GM04504 (cell line): ENCODE measurements at regions not wholly inside any gene's neighbourhood (a gene's known extent, or its start where the extent isn't known, plus 50 kb on each side); places are given as distances from the start of the nearest gene placed in this dataset.
"Not testable (repeated sequence)": the region's sequence is repeated elsewhere in the genome, so short reads cannot be mapped to it uniquely, and the experiment has no call there.

ENCODE experiments used
- DNase-seq: peaks from one replicate; pipeline ENCODE4 v3.0.0-alpha.2; 2012; ENCODE audit warnings: low read depth

DNA sequence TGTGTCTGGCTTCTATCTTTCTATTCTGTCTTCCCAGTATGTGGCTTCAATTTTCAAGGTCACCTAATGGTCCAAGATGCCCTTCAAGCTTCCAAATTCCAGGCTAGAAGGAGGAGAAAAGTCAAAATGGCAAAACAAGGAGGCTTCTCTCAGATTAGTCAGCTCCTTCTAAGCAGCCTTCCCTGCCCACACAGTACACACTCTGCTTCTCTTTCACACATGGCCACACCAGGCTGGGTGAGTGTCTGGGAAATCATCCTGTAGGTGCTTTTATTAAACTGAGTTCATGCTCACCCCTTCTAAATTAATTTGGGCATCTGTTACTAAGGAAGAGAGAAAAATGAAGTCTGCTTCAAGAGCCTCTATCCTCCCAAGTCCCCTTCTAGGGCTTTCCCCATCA, 277.2 kb upstream of the MGAT5 start:
- DNase-seq: no peak

GRCh38 chr2:133977405-133977804, 276.5 kb upstream of the MGAT5 start:
- no peak for DNase-seq

DNA sequence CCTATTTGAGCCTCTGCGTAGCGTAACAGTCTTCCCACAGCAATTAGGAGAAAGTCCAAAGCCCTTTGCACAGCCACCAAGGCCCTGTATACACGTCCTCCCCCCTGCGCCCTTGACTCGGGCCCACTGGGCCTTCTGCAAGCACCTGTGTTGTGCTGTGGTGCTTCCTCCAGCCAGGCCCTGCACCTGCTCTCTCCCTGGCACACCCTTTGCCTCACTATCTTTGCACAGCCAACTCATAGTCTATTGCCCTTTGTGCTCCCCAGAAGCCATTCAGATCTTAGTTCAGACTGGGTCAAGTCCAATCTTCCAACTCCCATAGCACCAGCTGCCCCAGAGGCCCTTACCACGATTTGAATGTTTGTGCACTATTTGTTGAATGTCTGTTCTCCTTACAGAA, 271.6 kb upstream of the MGAT5 start:
- no peak for DNase-seq

- no peak for DNase-seq
These were observed 268.3 kb upstream of the MGAT5 start for GRCh38 chr2:133985563-133985962.

DNA sequence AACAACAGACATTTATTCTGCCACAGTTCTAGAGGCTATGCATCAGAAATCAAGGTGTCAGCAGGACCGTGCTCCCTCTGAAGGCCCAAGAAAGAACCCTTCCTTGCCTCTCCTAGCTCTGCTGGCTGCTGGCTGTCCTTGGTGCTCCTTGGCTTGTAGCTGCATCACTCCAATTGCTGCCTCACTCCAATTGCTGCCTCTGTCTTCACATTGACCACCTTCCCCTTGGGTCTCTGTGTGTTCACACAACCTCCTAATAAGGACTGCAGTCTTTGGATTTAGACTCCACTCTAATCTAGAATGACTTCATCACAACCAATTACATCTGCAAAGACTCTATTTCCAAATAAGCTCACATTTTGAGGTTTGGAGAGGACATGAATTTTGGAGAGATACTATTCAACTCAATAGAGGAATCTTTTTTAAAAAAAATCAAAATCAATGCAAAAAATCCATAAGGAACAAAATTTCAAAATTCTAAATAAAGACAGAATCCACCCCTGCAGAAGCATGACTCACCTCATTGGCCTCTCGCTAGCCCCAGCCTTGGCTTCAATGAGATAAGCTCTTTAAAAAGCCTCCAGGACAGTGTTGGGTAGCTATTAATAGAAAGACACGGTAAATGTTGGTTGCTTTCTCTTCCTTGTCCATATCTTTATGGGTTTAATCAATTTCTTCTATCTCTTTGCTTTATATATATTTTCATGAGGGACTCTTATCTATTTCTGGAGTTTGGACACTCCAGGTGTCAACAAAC, 267.6 kb upstream of the MGAT5 start:
- no peak for DNase-seq

DNA sequence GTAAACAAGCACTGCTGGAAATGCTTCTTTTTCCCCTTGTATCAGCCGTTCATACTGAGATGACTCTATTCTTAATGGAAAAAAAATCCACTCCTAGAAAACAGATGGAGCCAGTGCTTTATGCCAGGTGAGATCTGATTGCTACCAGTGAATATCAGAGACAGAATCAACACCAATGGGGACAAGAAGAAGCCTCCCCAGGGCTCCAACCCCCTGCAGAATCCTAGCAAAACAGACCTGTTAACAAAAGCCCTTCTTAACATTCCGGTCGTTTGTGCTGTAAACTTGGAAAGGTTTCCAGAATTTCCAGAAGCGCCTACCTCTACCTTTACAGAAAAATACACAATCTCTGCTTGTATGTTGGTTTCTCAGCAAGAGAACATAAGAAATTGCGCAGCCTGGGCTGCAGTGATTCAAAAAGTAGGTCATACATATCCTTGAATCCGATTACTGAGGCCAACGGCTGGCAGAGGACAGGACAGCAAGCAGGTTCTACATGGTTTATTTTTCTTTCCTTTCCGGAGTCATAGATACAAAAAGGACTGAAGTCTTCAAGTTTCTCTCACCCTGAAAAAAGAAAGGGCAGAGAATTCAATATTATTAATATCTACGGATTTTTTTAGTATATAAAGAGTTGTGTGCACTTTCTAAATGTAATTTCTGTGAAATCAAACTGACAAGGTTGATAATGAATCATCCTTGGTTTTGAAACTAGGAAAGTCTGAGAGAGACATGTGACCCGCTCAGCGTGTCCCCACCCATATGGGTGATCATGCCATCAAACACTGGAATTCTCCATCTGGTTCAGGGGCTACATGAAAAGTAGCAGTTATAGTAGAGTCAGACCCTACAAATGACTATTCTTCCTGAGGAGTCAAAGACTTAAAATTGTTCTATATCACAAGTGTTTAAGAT, 266.7 kb upstream of the MGAT5 start:
- DNase-seq: no peak

- DNase-seq: no peak
These were observed 265.5 kb upstream of the MGAT5 start for GRCh38 chr2:133988316-133988891.

DNA sequence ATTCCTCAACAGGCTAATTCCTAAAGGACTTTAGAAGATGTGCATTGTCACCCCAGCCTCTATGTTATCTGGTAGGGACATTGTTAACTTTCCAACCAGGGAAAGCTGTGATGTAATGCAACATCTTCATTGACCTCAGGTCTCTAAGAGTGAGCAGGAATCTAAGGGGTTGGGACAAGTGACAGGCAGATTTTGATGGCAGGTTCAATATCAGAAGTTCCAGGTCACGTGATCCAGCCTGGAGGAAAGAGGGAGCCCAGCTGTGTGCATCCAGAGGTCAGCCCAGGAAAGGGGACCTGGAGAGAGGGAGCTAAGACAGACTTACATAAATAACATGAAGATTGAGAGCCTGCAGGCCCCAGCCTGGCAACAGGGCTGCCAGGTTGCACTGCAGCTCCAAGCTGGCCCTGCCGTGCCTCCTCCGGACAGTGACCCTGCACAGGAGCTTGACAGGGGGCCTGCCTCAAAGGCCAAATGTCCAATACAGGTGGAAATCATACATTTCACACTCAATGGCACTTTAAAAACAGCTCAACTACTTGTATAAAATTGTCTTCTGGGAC, 262.2 kb upstream of the MGAT5 start:
- no peak for DNase-seq

GRCh38 chr2:133992454-133992853, 261.4 kb upstream of the MGAT5 start:
- no peak for DNase-seq

DNA sequence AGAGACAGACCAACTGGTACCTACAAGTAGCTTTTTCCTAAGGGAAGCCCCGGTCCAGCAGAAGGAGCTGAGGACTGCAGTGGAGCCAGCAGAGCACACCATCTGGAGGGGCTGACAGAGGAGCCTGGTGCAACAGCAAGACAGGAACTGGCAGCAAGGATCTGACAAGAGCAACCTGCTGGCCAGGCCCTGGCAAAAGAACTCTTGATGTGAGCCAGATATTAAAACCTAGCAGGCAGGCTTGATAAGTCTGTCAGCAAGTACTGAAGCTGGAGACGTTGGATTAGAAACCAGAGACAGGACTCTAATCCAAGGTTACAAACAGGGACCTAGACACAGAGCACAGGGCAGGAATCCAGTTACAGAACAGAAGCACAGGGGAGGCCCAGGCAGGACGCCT, 260.7 kb upstream of the MGAT5 start:
- DNase-seq: no peak

- not testable (repeated sequence) for DNase-seq
These were observed 255.1 kb upstream of the MGAT5 start for GRCh38 chr2:133998726-133999125.

DNA sequence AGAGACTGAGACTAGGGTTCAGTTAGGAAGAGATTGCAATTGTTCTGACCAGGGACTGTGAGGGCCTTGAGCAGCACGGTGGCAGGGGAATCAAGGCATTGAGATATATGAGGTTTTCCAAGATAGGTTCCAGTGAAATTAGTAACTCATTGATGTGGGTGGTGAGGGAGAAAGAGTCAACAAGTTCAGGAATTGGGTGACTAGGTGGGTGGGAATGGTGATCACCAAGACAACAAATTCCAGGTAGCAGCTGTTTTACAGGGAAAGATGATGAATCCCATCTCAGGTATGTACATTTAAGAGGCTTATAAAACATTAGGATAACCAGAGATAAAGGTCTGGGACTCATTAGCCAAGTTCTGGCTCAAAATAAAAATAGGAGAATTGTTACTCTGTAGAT, 251.5 kb upstream of the MGAT5 start:
- no peak for DNase-seq

- no peak for DNase-seq
These were observed 251.0 kb upstream of the MGAT5 start for GRCh38 chr2:134002921-134003320.

DNA sequence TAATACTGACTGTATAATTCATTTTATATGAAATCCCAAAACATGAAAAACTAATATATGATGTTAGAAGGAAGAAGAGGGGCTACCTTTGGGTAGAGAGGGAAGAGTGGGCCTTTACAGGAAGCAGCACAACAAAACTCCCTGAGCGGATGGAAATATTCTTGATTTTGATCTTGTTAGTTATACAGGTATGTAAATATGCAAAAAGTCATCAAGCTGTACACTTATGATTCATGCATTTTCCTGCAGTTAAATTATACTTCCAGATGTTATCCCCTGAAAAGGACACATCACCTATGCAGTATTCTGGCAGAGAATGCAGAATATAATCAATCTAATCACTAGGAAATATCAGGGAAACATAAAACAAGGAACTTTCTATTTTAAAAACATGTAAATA, 249.4 kb upstream of the MGAT5 start:
- no peak for DNase-seq

GRCh38 chr2:134008837-134009236, 245.0 kb upstream of the MGAT5 start:
- DNase-seq: no peak

DNA sequence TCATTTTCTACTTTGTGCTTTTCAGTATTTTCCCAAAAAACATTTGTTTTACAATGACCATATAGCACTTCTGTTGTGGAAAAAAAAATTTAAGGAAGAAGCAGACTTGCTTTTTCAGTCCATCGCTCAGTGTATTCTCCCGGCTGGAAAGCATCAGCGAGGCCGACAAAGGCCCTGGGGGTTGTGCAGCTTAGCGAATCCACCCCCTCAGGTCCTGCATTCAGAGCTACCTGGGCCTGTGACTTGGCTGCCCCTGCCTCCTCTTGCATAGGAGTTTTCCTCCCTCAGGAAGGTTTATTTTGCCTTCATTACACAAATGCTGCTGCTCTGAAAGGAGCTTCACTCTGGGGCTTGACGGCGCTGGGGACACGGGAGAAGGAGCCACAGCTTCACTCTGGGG, 244.4 kb upstream of the MGAT5 start:
- DNase-seq: no peak

DNA sequence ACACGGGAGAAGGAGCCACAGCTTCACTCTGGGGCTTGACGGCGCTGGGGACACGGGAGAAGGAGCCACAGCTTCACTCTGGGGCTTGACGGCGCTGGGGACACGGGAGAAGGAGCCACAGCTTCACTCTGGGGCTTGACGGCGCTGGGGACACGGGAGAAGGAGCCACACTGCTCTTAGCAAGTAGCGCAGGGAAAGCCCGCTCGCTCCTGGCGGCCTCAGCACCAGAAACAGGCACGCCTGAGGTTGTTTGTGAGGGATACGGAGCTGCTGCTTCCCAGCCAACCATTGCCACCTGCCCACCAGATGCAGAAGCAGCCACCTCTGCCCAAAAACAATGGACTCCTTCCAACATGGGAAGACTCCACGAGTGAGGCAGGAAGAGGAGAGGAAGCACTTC, 244.0 kb upstream of the MGAT5 start:
- DNase-seq: not testable (repeated sequence)

DNA sequence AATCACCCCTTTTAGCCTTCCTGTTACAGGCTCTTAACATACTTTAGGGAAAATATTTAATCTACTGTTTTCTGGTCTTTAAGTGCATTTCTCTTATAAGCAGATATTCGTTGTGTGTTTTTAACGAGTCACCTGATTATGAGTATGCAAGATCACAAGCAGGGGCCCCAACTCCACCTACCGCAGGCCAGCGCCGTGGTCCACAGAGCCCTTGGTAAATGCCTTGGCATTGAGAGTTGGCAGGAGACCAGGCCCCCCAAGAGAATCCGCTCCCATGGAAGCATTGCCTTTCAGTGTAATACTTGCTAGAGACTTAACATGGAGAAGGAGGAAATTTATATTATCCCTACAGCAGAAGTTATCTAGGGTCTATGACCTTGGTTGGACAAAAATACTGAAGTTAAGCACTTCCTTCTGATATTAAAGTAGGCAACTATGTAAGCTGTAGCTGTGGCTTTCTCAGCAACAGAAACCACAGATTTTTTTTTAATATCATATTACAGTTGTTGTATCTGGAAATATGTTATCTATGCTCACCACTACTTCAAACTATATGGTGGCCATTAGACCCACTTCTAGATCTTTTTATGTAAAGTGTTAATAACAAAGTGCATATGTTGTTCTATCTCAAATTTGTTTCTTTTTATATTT, 241.8 kb upstream of the MGAT5 start:
- DNase-seq: no peak

- peak; percentile 11 for DNase-seq
These were observed 239.5 kb upstream of the MGAT5 start for GRCh38 chr2:134014196-134014960.

- DNase-seq: no peak
These were observed 234.0 kb upstream of the MGAT5 start for GRCh38 chr2:134019871-134020270.

DNA sequence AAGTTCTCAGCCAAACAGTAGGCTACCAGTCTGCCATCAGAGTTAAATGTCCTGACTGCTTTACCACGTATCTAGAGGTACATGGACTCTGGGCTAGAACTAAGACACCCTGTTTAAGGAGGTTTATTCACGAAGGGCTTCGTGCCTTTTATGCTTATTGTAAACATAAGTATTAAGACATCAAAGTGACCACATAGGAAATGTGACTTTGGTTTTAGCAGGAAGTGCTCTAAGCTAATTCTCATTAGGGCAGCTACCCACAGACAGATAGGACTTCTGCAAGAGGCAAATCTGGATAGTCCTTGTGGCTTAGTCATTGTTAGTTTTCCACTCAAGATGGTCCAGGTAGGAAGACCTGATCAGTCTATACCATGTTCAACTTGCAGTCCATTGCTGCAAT, 233.3 kb upstream of the MGAT5 start:
- no peak for DNase-seq
